ENCODE measurements at regions not wholly inside any gene's neighbourhood (a gene's known extent, or its start where the extent isn't known, plus 50 kb on each side); places are given as distances from the start of the nearest gene placed in this dataset.

- no peak for TF ChIP-seq CTCF (IDR thresholded peaks at IDR 0.05; ENCODE audit: borderline replicate concordance, control extremely low read depth, extremely low read depth, insufficient read depth, missing control alignments)
- DNase-seq (ENCODE audit: low spot score) = no peak
- in situ Hi-C loops (cut with MboI; ENCODE audit: low sequenced_read_pairs, unreplicated experiment) = no loop called here
These were observed 126.4 kb downstream of the MMUT start for GRCh38 chr6:49336514-49337131.

GRCh38 chr6:49333345-49334125 is 129.5 kb downstream of the MMUT start:
- TF ChIP-seq CTCF (IDR thresholded peaks at IDR 0.05; ENCODE audit: borderline replicate concordance, control extremely low read depth, extremely low read depth, insufficient read depth, missing control alignments) = no peak
- DNase-seq (ENCODE audit: low spot score) = no peak
- in situ Hi-C loops (cut with MboI; ENCODE audit: low sequenced_read_pairs, unreplicated experiment) = no loop called here

DNA sequence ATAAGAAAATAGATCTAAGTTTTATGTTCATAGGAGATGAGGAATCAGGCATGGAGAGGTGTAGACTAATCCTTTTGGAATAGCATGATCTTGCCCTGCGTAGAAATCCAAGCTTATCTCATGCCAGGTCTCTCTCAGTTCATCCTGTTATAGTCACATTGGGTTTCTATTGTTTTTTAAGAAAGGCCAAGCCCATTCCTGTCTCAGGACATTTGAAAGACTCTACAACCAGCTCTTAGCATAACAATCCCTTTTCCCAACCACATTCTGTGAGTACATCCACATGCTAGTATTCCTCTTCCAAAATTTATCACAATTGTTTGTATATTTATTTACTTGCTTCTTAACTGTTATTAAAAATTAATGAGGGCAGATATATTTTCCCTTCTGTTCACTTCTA is 130.3 kb downstream of the MMUT start:
- TF ChIP-seq CTCF (IDR thresholded peaks at IDR 0.05; ENCODE audit: borderline replicate concordance, control extremely low read depth, extremely low read depth, insufficient read depth, missing control alignments) = no peak
- in situ Hi-C loops (cut with MboI; ENCODE audit: low sequenced_read_pairs, unreplicated experiment) = no loop called here

GRCh38 chr6:49329186-49329585 is 133.9 kb downstream of the MMUT start:
- DNase-seq (ENCODE audit: low spot score) = no peak
- in situ Hi-C loops (cut with MboI; ENCODE audit: low sequenced_read_pairs, unreplicated experiment) = no loop called here
- TF ChIP-seq CTCF (IDR thresholded peaks at IDR 0.05; ENCODE audit: borderline replicate concordance, control extremely low read depth, extremely low read depth, insufficient read depth, missing control alignments) = no peak

More for the DNA sequence above, 130.3 kb downstream of the MMUT start:
- no peak for DNase-seq (ENCODE audit: low spot score)

DNA sequence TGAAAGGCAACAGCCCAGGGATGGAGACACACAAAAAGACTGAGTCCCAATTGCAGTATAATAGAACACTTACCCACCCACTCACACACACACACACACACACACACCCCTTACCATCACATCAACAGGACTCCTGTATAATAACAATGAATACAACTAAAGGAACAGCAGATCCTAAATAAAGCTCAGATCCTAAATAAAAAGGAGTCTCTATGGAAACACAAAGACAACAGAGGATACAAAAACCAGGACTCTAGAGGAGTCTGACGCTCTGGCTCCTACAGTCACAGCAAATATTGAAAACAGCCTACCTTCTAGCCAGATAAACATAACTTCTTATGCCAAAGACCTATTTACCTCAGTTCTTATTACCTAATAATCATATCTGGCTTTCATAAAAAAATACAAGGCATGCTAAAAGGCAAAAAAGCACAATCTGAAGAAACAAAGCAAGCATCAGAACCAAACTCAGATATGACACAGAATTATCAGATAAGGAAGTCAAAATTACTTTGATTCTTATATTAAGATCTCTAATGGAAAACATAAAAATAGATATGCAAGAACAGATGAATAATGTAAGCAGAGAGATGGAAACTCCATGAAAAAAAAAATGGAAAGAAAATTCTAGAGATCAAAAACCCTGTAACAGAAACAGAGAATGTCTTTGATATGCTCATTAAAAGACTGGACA is 134.9 kb downstream of the MMUT start:
- in situ Hi-C loops (cut with MboI; ENCODE audit: low sequenced_read_pairs, unreplicated experiment) = no loop called here
- no peak for DNase-seq (ENCODE audit: low spot score)
- no peak for TF ChIP-seq CTCF (IDR thresholded peaks at IDR 0.05; ENCODE audit: borderline replicate concordance, control extremely low read depth, extremely low read depth, insufficient read depth, missing control alignments)

- no peak for TF ChIP-seq CTCF (IDR thresholded peaks at IDR 0.05; ENCODE audit: borderline replicate concordance, control extremely low read depth, extremely low read depth, insufficient read depth, missing control alignments)
- in situ Hi-C loops (cut with MboI; ENCODE audit: low sequenced_read_pairs, unreplicated experiment) = no loop called here
These were observed 135.5 kb downstream of the MMUT start for GRCh38 chr6:49327571-49327970.

More at GRCh38 chr6:49327571-49327970, 135.5 kb downstream of the MMUT start:
- no peak for DNase-seq (ENCODE audit: low spot score)

Measured in GM13976 (cell line).